ENCODE measurements at regions not wholly inside any gene's neighbourhood (a gene's known extent, or its start where the extent isn't known, plus 50 kb on each side); places are given as distances from the start of the nearest gene placed in this dataset.

DNA sequence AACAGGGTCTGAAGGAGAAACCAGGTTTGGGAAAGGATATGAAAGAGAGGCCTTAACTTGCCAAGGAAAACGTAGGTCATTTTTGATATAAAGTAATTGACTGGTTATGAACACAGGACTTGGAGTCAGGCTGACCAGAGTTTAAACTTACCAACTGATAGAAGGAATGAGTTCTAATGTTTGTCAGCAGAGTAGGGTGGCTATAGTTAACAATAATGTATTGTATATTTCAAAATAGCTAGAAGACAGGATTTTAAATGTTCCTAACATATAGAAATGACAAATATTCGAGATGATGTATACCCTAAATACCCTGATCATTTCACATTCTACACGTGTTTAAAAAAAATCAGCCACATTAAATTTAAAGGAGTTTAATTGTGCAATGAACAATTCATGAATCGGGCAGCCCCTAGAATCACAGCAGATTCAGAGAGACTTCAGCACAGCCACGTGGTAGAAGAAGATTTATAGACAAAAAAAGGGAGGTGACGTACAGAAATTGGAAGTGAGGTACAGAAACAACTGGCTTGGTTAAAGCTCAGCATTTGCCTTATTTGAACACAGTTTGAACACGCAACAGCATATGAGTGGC lies 52.5 kb upstream of the PLEKHG7 start:
- 38% methylated on average over 7 of the region's 7 CpGs for WGBS (ENCODE audit: missing lambda C conversion rate)
- DNase-seq (ENCODE audit: low read depth in 1 of 2, low spot score in 1 of 2), result no peak
- peak; percentile 37 to 51; a peak in 4 of 6 replicates for ATAC-seq
- Histone ChIP-seq H3K9me3 (no peaks in the 10 kb centered on the region), H3K4me2 (peak overlapping the region; percentile 68; the same call in 2 of the 3 replicates), H3K4me1 (peaks cover 18% of the 10 kb centered on the region), H3K27ac (peak overlapping the region; percentile 79 to 83), H3K4me3 (no peak overlapping the region)
- no peak for FAIRE-seq
- TF ChIP-seq ZFP36 (IDR thresholded peaks at IDR 0.05; ENCODE audit: borderline replicate concordance, partially characterized antibody), result no peak
- TF ChIP-seq, protein P1, sequence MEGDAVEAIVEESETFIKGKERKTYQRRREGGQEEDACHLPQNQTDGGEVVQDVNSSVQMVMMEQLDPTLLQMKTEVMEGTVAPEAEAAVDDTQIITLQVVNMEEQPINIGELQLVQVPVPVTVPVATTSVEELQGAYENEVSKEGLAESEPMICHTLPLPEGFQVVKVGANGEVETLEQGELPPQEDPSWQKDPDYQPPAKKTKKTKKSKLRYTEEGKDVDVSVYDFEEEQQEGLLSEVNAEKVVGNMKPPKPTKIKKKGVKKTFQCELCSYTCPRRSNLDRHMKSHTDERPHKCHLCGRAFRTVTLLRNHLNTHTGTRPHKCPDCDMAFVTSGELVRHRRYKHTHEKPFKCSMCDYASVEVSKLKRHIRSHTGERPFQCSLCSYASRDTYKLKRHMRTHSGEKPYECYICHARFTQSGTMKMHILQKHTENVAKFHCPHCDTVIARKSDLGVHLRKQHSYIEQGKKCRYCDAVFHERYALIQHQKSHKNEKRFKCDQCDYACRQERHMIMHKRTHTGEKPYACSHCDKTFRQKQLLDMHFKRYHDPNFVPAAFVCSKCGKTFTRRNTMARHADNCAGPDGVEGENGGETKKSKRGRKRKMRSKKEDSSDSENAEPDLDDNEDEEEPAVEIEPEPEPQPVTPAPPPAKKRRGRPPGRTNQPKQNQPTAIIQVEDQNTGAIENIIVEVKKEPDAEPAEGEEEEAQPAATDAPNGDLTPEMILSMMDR (IDR thresholded peaks at IDR 0.05), result 0 out of 3 replicates have a peak, but pooled peaks have one; percentile 18
- ChIA-PET POLR2A (interaction anchor here (1.2 to 3.5 kb wide), 3 partner anchors 10 to 505 kb away, joined by 3 to 25 read pairs (median 6); partner anchors contain the start of gene BTG1), CTCF (interaction anchor here (0.6 to 4.0 kb wide), 26 partner anchors 9 to 1268 kb away, joined by 3 to 34 read pairs (median 6); partner anchors contain the start of gene BTG1)

DNA sequence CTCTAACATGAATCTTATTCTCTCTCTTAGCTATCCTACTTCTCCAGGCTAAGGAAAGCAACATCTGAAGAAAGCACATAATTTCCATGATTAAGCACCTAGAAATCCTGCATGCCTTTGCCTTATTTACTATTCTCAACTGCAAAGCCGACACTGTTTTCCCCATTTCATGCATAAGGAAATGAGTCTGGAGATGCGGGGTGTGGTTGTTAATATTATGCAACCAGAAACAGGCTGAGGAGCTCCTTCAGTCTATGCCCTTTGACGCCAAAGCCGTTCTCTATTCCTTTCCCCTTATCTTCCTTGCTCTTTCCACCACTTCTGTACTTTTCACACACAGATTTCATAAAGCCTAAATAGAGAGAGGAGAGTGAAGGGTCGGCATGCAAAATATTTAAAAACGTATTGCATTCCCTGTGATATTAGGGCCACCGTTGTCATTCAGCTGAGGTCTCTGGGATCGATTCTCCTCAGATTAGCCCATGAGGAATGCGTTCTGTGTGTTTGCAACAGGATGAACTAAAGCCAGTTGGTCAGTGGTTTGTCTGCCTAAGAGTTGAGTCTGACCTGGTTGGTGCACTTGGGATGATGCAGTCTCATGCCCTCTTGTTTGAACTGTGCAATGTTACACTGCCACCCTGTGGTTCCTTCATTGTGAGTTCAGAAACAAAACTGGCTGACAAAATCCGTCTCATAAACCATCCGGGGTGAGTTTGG lies 53.1 kb upstream of the PLEKHG7 start:
- ChIA-PET POLR2A (interaction anchor here (1.2 to 3.5 kb wide), 3 partner anchors 9 to 505 kb away, joined by 3 to 25 read pairs (median 6); partner anchors contain the start of gene BTG1), CTCF (interaction anchor here (0.6 to 4.0 kb wide), 39 partner anchors 10 to 1540 kb away, joined by 3 to 34 read pairs (median 5); partner anchors contain the start of gene BTG1)
- DNase-seq (ENCODE audit: low read depth in 1 of 2, low spot score in 1 of 2) (peak; percentile 72 to 93), ATAC-seq (peak; percentile 99), FAIRE-seq (peak; percentile 91)
- peaks cover 18% of the 10 kb centered on the region for H3K4me1 ChIP-seq
- no peak overlapping the region for H3K4me3 ChIP-seq
- peaks cover 2% of the 10 kb centered on the region; the same call in 1 of the 3 replicates for H3K9me3 ChIP-seq
- H3K4me2 ChIP-seq, result peak overlapping the region; percentile 68
- TF ChIP-seq PHF8 (IDR thresholded peaks at IDR 0.05; ENCODE audit: borderline replicate concordance, low read depth) (no peak), JUN (IDR thresholded peaks at IDR 0.05) (0 out of 5 replicates have a peak, but pooled peaks of 1 of the 2 experiments have one; percentile 42), RNF2 (IDR thresholded peaks at IDR 0.05; ENCODE audit: borderline replicate concordance, low read depth) (no peak), FOSL2 (IDR thresholded peaks at IDR 0.05) (no peak), FOSL2 (CRISPR knock-in tag; IDR thresholded peaks at IDR 0.05) (0 out of 2 replicates have a peak, but pooled peaks have one; percentile 26), ZC3H11A (IDR thresholded peaks at IDR 0.05) (no peak), SMC3 (IDR thresholded peaks at IDR 0.05) (peak; percentile 93), MAFK (IDR thresholded peaks at IDR 0.05; ENCODE audit: partially characterized antibody) (peak; percentile 1), CEBPB (IDR thresholded peaks at IDR 0.05) (peak; percentile 38 to 60; a peak in 3 of 4 replicates), MYC (IDR thresholded peaks at IDR 0.05; ENCODE audit: borderline replicate concordance, low read length) (no peak), RAD21 (conservative IDR thresholded peaks at IDR 0.05 in 1 of 2, IDR thresholded peaks at IDR 0.05 in 1 of 2) (peak; percentile 97), RCOR1 (IDR thresholded peaks at IDR 0.05; ENCODE audit: low read depth, low read length) (no peak)
- TF ChIP-seq, protein P2, sequence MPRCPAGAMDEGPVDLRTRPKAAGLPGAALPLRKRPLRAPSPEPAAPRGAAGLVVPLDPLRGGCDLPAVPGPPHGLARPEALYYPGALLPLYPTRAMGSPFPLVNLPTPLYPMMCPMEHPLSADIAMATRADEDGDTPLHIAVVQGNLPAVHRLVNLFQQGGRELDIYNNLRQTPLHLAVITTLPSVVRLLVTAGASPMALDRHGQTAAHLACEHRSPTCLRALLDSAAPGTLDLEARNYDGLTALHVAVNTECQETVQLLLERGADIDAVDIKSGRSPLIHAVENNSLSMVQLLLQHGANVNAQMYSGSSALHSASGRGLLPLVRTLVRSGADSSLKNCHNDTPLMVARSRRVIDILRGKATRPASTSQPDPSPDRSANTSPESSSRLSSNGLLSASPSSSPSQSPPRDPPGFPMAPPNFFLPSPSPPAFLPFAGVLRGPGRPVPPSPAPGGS (IDR thresholded peaks at IDR 0.05), result 0 out of 3 replicates have a peak, but pooled peaks have one; percentile 15
- TF ChIP-seq, protein P3, sequence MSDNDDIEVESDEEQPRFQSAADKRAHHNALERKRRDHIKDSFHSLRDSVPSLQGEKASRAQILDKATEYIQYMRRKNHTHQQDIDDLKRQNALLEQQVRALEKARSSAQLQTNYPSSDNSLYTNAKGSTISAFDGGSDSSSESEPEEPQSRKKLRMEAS (IDR thresholded peaks at IDR 0.05), result peak; percentile 52
- TF ChIP-seq, protein P1 (IDR thresholded peaks at IDR 0.05), result peak; percentile 92
- TF ChIP-seq, protein P4, sequence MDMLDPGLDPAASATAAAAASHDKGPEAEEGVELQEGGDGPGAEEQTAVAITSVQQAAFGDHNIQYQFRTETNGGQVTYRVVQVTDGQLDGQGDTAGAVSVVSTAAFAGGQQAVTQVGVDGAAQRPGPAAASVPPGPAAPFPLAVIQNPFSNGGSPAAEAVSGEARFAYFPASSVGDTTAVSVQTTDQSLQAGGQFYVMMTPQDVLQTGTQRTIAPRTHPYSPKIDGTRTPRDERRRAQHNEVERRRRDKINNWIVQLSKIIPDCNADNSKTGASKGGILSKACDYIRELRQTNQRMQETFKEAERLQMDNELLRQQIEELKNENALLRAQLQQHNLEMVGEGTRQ (IDR thresholded peaks at IDR 0.05), result no peak
- peak overlapping the region; percentile 79 to 83 for H3K27ac ChIP-seq
- 24% methylated on average over 11 of the region's 11 CpGs for WGBS (ENCODE audit: missing lambda C conversion rate)

Measured in A549 (cell line).